Activated CD4-positive, alpha-beta T cell treated with anti-CD3 and anti-CD28 coated beads for 1 hour (primary cell): ENCODE measurements at regions not wholly inside any gene's neighbourhood (a gene's known extent, or its start where the extent isn't known, plus 50 kb on each side); places are given as distances from the start of the nearest gene placed in this dataset.
"Not testable (repeated sequence)": the region's sequence is repeated elsewhere in the genome, so short reads cannot be mapped to it uniquely, and the experiment has no call there.

Source experiments
- DNase-seq: peaks from one replicate; pipeline ENCODE4 v3.0.0-alpha.2; 2020

- no peak for DNase-seq
Observed at GRCh38 chr11:10998674-10999073, 140.8 kb upstream of the ZBED5 start.

GRCh38 chr11:10996678-10997077, 138.8 kb upstream of the ZBED5 start:
- DNase-seq: no peak

DNA sequence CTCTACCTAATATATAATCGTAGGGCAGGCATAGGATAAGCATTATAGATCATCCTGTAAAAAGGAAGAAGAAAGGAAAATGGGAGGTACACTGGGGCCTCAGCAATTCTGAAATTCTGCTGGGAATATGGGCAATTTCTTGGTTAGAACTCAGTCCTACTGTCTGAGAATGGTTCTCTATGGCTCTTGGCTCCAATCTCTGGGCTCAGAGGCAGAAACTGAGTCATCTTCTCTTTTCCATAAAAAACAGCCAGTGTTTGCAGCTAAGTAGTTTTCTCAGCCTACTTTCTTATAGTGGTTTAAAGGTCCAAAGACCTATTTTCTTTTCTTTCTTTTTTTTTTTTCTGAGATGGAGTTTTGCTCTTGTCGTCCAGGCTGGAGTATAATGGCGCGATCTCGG, 135.8 kb upstream of the ZBED5 start:
- DNase-seq: no peak

GRCh38 chr11:10993186-10993585, 135.3 kb upstream of the ZBED5 start:
- no peak for DNase-seq

GRCh38 chr11:10991393-10991792, 133.5 kb upstream of the ZBED5 start:
- no peak for DNase-seq

DNA sequence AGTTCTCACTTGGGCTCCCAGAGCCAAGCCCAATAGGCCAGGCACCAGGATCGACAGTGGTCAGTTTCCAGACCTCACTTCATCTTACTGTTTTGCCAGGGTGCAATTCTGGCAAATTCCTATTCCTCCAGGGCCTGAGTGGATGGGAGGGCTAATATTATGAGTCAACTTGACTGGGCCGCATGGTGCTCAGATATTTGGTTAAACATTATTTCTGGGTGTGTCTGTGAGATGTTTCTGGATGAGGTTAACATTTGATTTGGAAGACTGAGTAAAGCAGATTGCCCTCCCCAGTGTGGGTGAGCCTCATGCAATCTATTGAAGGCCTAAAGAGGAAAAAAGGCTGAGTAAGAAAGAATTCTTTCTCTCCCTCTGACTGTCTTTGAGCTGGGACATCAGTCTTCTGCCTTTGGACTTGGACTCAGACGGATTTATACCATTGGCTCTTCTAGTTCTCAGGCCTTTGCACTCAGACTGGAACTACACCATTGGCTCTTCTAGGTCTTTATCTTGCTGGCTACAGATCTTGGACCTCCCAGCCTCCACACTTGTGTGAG, 132.9 kb upstream of the ZBED5 start:
- no peak for DNase-seq

DNA sequence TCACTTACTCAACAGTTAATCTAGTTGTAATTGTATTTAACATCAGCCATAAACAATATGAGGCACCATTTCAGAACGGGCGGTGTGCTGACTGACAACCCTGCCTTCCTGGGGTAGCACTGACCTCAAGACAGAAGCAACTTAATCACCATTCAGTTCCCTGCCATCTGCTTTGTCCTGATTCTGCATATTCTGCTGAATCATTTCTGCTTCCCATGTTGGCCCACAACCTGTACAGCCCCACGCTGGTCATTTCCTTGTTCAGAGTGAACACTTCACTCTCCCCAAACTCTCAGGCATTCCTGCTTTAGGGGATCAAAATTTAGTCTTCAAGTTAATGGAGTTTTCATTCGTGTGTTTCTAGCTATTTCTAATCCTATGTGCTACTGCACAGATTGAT, 132.3 kb upstream of the ZBED5 start:
- DNase-seq: no peak

GRCh38 chr11:10986006-10986405, 128.2 kb upstream of the ZBED5 start:
- DNase-seq: no peak

DNA sequence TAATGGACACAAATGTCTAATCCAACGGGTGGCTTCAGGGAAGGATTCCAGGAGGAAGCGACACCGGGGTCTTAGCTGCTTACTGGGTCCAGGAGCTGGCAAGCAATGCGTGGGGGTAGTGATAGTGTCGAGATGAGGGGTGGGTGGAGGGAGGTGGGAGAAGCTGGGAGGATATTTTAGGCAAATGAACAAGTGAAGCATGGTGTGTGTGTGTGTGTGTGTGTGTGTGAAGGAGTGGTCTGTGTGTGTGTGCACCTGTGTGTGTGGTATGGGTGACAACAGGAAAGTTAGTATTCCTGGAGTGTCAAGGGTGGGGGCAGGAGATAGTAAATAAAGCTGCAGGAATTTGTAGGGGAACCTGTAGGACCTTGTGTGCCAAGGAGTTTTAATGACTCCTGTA, 126.9 kb upstream of the ZBED5 start:
- DNase-seq: no peak

DNA sequence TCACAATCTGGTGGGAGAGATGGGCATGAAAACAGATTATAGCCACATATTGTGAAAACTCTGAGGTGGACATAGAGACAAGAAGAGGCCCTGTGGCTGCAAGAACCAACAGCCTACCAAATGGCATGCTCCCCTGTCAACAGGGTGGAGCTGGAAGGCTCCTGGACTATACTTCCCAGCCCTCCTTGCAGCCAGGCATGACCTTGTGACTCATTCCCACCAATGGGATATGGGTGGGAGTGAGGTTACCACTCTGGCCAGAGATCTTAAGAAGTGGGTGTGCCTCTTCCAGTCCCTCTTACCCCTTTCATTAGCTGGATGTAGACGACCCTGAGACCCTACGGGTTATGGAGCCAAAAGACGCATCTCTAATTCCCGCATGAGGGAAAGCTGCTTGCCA, 126.4 kb upstream of the ZBED5 start:
- DNase-seq: no peak

DNA sequence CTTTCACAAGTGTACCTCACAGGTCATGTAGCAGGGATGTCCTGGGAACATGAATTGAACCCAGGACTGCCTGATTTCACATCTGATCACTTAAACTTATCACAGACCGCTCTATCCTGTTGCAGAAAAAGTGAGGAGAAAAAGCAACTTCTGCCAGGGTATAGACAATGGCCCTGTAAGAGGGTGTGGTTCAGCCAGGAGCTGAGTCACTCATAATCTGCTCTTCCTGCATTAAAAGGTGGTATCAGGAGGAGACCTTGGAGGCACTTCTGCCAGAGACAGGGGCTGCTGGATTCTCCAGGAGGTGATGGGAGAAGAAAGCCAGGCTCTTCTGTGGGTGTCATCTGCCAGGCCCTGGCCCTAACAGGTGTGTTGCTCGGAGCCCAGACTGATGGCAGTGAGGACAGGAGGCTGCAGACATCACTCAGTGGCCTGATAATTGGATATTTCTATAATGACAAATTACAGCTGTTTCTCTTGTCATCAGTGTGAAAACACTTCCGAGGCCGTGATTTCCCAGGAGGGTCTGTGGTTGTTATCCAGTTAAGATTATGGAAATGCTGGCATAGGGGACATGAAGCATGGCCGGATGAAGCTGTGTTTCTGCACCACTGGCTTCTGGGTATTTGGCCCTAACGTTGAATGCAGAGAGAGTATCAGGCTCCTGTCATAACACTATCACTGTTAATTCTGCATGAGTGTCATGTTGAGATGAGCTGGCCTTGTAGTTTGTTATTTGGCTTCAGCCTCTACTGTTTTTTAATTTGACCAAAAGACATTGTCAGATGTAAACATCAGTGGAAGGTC, 125.1 kb upstream of the ZBED5 start:
- no peak for DNase-seq

- no peak for DNase-seq
Observed at GRCh38 chr11:10979529-10979928, 121.7 kb upstream of the ZBED5 start.

DNA sequence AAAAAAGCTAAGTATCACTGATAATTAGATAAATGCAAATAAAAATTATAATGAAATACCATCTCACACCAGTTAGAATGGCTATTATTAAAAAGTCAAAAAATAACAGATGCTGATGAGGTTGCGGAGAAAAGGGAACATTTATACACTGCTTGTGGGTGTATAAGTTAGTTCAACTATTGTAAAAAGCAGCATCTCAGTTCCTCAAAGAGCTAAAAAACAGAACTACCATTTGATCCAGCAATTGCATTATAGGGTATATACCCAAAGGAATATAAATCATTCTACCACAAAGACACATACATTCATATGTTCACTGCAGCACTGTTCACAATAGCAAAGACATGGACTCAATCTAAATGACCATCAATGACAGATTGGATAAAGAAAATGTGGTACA, 120.3 kb upstream of the ZBED5 start:
- no peak for DNase-seq

DNA sequence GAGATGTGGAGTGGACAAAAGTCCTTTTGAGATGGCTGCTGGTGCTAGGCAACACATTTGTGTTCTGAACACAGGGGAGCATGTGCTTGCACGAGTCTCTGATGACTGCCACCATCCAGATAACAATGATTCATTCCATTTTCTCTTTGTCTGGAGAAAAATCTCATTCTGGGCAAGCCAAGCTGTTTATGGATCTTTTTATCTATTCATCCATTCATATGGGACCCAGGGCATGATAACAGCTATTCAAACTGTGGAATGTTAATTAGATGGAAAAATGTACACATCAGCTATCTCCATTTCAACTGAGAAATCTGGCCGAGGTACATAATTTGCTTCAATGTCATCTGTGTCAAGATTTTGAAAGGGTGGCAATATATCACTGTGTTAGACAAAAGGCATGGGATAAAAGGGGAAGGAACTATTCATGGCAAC, 117.5 kb upstream of the ZBED5 start:
- DNase-seq: no peak

- no peak for DNase-seq
Observed at GRCh38 chr11:10973416-10973815, 115.6 kb upstream of the ZBED5 start.

DNA sequence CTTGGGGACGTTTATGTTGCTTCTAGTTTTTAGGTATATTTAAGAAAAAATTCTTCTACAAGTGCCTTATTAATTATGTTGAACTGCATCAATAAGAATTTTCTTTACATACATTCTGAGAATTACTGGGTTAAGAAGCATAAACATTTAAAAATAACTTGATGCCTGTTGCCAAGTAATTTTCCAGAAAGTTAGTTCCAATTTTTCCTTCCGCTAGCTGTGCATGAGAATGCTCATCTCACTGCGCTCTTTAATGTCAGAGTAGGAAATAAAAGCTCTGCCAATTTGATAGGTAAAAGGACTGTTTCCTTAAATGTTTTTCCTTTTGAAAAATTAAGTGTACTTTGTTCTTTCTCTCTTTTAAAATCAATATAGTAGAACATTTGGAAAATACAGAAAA, 113.1 kb upstream of the ZBED5 start:
- DNase-seq: no peak

- DNase-seq: no peak
Observed at GRCh38 chr11:10969387-10969786, 111.5 kb upstream of the ZBED5 start.

GRCh38 chr11:10956884-10957283, 99.0 kb upstream of the ZBED5 start:
- not testable (repeated sequence) for DNase-seq

DNA sequence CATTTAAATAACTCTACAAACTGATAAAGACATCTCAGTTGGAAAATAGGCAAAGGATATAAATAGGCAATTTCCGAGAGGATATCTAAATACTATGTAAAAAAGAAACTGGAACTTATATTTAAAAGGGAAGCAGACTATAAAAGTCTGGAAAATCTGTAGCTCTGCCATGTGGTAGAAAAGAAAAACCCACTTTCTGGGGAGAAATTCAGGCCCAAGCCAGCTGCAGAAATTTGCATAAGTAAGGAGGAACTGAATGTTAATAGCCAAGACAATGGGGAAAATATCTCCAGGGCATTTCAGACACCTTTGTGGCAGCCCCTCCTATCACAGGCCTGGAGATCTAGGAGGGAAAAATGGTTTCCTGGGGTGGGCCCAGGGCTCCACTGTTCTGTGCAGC, 97.8 kb upstream of the ZBED5 start:
- no peak for DNase-seq

- DNase-seq: no peak
Observed at GRCh38 chr11:10954184-10954583, 96.3 kb upstream of the ZBED5 start.

DNA sequence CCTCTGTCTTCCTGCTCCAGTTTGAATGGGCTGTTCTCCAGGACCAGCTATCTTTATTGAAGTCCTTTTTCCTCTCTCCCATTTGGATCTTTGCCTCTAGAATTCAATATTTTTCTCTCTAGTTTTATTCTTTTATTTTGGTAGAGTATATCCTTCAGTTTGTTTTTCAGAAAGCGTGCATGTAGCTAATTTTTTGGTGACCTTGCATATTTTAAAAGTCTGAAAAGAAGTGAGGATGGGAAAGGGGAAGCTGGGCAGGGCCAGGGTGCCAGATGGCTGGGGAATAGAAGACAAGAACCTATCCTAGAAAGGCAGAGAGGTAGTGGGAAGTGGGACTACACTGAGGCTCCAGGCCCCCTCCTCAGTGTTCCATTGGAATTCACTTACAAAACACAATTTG, 95.0 kb upstream of the ZBED5 start:
- DNase-seq: no peak

DNA sequence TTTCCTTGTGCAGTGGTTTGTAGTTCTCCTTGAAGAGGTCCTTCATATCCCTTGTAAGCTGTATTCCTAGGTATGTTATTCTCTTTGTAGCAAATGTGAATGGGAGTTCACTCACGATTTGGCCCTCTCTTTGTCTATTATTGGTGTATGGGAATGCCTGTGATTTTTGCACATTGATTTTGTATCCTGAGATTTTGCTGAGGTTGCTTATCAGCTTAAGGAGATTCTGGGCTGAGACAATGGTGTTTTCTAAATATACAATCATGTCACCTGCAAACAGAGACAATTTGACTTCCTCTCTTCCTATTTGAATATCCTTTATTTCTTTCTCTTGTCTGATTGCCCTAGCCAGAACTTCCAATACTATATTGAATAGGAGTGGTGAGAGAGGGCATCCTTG, 90.1 kb upstream of the ZBED5 start:
- DNase-seq: not testable (repeated sequence)

GRCh38 chr11:10946072-10946471, 88.2 kb upstream of the ZBED5 start:
- no peak for DNase-seq

GRCh38 chr11:10945196-10945595, 87.3 kb upstream of the ZBED5 start:
- no peak for DNase-seq

- no peak for DNase-seq
Observed at GRCh38 chr11:10943968-10944367, 86.1 kb upstream of the ZBED5 start.
